ENCODE measurements at regions not wholly inside any gene's neighbourhood (a gene's known extent, or its start where the extent isn't known, plus 50 kb on each side); places are given as distances from the start of the nearest gene placed in this dataset.

- no peak overlapping the region for H3K4me3 Mint-ChIP-seq
- Histone ChIP-seq H3K27me3 (ENCODE audit: insufficient read depth, low read length) (no peaks in the 10 kb centered on the region), H3K9me3 (ENCODE audit: control insufficient read depth in 1 of 2, low read length in 2 of 2) (no peaks in the 10 kb centered on the region), H3K4me3 (ENCODE audit: low read length in 2 of 2) (no peak overlapping the region), H3K36me3 (ENCODE audit: insufficient read depth, low read length) (no peaks in the 10 kb centered on the region), H3K4me1 (ENCODE audit: insufficient read depth, low read length) (no peaks in the 10 kb centered on the region), H3K27ac (ENCODE audit: low read depth, low read length) (no peak overlapping the region)
- no peak overlapping the region for H3K27ac Mint-ChIP-seq
- POLR2A ChIA-PET (ENCODE audit: partially characterized antibody): no interaction called here
- H3K9me3 Mint-ChIP-seq: no peaks in the 10 kb centered on the region
- H3K27me3 Mint-ChIP-seq: peaks cover 6 to 9% of the 10 kb centered on the region in 2 donors
- no peaks in the 10 kb centered on the region for H3K36me3 Mint-ChIP-seq
- intact Hi-C loops (cut with micrococcal nuclease): no loop called here
- H3K4me1 Mint-ChIP-seq: no peaks in the 10 kb centered on the region
- CTCF ChIA-PET (ENCODE audit: partially characterized antibody): interaction anchor here (1.1 kb wide), 1 partner anchor 1624 kb away, joined by 3 read pairs; no protein-coding TSS in a partner anchor
- no peak for DNase-seq
Measured at GRCh38 chr6:99121748-99122147, 174.0 kb upstream of the FBXL4 start.

DNA sequence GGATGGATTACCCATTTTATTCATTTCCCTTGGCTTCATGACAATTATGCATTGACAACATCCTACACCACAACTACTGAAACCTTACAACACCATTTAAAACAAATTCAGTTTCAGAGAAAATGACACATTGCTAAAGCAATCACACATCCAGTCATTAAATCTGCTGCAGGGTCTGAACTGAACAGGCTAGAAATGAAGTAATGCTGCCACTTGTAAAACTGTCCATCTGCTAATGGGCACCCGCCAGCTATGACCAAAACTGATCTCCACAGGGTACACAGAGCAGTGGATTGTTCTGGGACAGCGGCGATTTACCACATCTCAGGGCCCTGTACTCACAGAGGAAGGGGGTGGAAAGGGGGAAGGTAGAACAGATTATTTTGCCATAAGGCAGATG is 172.9 kb upstream of the FBXL4 start:
- ChIA-PET POLR2A (ENCODE audit: partially characterized antibody) (no interaction called here), CTCF (ENCODE audit: partially characterized antibody) (interaction anchor here (0.5 to 2.0 kb wide), 2 partner anchors 278 to 1625 kb away, joined by 3 to 12 read pairs; no protein-coding TSS in a partner anchor)
- Histone ChIP-seq H3K27ac (ENCODE audit: low read depth, low read length) (no peak overlapping the region), H3K36me3 (ENCODE audit: insufficient read depth, low read length) (no peaks in the 10 kb centered on the region), H3K4me1 (ENCODE audit: insufficient read depth, low read length) (no peaks in the 10 kb centered on the region), H3K27me3 (ENCODE audit: insufficient read depth, low read length) (no peaks in the 10 kb centered on the region), H3K4me3 (ENCODE audit: low read length in 2 of 2) (no peak overlapping the region), H3K9me3 (ENCODE audit: control insufficient read depth in 1 of 2, low read length in 2 of 2) (no peaks in the 10 kb centered on the region)
- Mint-ChIP-seq H3K27me3 (peaks cover 6 to 12% of the 10 kb centered on the region in 2 donors), H3K4me3 (no peak overlapping the region), H3K36me3 (no peaks in the 10 kb centered on the region), H3K27ac (no peak overlapping the region), H3K9me3 (no peaks in the 10 kb centered on the region), H3K4me1 (no peaks in the 10 kb centered on the region)
- intact Hi-C loops (cut with micrococcal nuclease): no loop called here
- DNase-seq: no peak

- ChIA-PET POLR2A (ENCODE audit: partially characterized antibody) (no interaction called here), CTCF (ENCODE audit: partially characterized antibody) (interaction anchor here (0.8 to 2.0 kb wide), 11 partner anchors 10 to 1933 kb away, joined by 3 to 12 read pairs (median 5); no protein-coding TSS in a partner anchor)
- intact Hi-C loops (cut with micrococcal nuclease): no loop called here
- DNase-seq: peak in 4 of 5 donors; percentile 10 to 32 (median 22)
- Histone ChIP-seq H3K4me1 (ENCODE audit: insufficient read depth, low read length) (no peaks in the 10 kb centered on the region), H3K4me3 (ENCODE audit: low read length in 2 of 2) (no peak overlapping the region), H3K27me3 (ENCODE audit: insufficient read depth, low read length) (no peaks in the 10 kb centered on the region), H3K27ac (ENCODE audit: low read depth, low read length) (no peak overlapping the region), H3K36me3 (ENCODE audit: insufficient read depth, low read length) (no peaks in the 10 kb centered on the region), H3K9me3 (ENCODE audit: control insufficient read depth in 1 of 2, low read length in 2 of 2) (no peaks in the 10 kb centered on the region)
- Mint-ChIP-seq H3K4me3 (no peak overlapping the region), H3K4me1 (no peaks in the 10 kb centered on the region), H3K36me3 (no peaks in the 10 kb centered on the region), H3K27ac (no peak overlapping the region), H3K27me3 (peaks cover 5 to 15% of the 10 kb centered on the region in 2 donors), H3K9me3 (no peaks in the 10 kb centered on the region)
Measured at GRCh38 chr6:99119109-99120031, 171.6 kb upstream of the FBXL4 start.

DNA sequence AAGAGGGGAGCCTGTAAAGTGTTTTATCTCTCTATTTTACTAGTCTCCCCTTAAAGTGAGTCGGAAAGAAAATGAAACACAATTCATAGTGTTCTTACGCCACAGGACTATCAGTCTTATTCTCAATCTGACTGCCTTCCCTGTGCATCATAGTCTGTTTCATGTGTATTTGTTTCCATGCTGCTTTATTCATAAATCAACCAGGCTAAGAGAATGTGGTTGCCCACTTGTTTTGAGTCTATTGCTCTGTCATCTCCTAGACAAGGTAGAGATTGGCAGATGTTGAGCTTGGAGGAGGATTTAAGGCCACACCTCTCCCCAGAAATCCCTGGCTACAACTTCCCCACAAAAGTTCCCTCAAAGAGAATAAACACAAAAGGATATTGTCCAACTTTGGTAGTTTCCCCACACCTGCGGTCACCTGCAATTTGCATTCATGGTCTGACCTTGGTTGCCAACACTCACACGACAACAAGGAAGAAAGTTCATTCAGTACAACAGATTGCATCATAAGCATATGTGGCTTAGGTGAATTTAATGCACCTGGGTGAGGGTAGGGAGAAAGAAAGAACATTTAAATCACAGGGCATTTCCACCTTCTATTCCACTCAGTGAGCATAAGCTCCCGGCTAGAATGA is 167.1 kb upstream of the FBXL4 start:
- H3K27me3 Mint-ChIP-seq: peaks cover 8 to 21% of the 10 kb centered on the region in 2 donors
- intact Hi-C loops (cut with micrococcal nuclease): no loop called here
- Histone ChIP-seq H3K27me3 (ENCODE audit: insufficient read depth, low read length) (peaks cover 3% of the 10 kb centered on the region), H3K27ac (ENCODE audit: low read depth, low read length) (no peak overlapping the region), H3K4me3 (ENCODE audit: low read length in 2 of 2) (no peak overlapping the region), H3K9me3 (ENCODE audit: control insufficient read depth in 1 of 2, low read length in 2 of 2) (no peaks in the 10 kb centered on the region), H3K36me3 (ENCODE audit: insufficient read depth, low read length) (no peaks in the 10 kb centered on the region), H3K4me1 (ENCODE audit: insufficient read depth, low read length) (no peaks in the 10 kb centered on the region)
- DNase-seq: no peak
- H3K36me3 Mint-ChIP-seq: no peaks in the 10 kb centered on the region
- CTCF ChIA-PET (ENCODE audit: partially characterized antibody): no interaction called here
- no peaks in the 10 kb centered on the region for H3K4me1 Mint-ChIP-seq
- no peaks in the 10 kb centered on the region for H3K9me3 Mint-ChIP-seq
- POLR2A ChIA-PET (ENCODE audit: partially characterized antibody): no interaction called here
- H3K27ac Mint-ChIP-seq: peak overlapping the region in 1 of 7 donors; percentile 49
- no peak overlapping the region for H3K4me3 Mint-ChIP-seq

DNA sequence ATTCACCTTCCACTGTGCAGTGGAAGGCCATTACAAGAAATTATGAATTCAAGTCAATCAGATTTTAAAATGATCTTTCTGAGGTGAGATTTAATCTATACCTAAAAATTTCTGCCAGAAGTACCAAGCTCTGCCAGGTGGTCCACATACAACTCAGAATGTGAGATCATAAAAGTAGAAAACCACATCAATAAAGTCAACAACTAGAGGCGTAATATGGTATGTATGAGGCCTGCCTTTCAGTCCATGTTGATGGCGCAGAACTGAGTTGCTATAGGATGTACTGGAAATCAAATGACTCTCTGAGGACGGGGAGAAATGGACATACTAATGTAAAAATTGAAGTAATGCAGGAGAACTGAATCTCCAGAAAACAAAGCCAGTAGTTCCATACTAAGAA is 163.8 kb upstream of the FBXL4 start:
- CTCF ChIA-PET (ENCODE audit: partially characterized antibody): no interaction called here
- Mint-ChIP-seq H3K9me3 (peaks cover 0 to 4% (median 0%) of the 10 kb centered on the region in 8 donors), H3K36me3 (no peaks in the 10 kb centered on the region), H3K4me3 (no peak overlapping the region), H3K4me1 (no peaks in the 10 kb centered on the region), H3K27ac (no peak overlapping the region), H3K27me3 (peaks cover 6 to 19% of the 10 kb centered on the region in 2 donors)
- no peaks in the 10 kb centered on the region for H3K4me1 ChIP-seq (ENCODE audit: insufficient read depth, low read length)
- no peaks in the 10 kb centered on the region for H3K36me3 ChIP-seq (ENCODE audit: insufficient read depth, low read length)
- no peaks in the 10 kb centered on the region for H3K9me3 ChIP-seq (ENCODE audit: control insufficient read depth in 1 of 2, low read length in 2 of 2)
- POLR2A ChIA-PET (ENCODE audit: partially characterized antibody): no interaction called here
- no peak overlapping the region for H3K4me3 ChIP-seq (ENCODE audit: low read length in 2 of 2)
- no peak overlapping the region for H3K27ac ChIP-seq (ENCODE audit: low read depth, low read length)
- intact Hi-C loops (cut with micrococcal nuclease): no loop called here
- DNase-seq: no peak
- H3K27me3 ChIP-seq (ENCODE audit: insufficient read depth, low read length): peaks cover 3% of the 10 kb centered on the region

- Mint-ChIP-seq H3K27ac (no peak overlapping the region), H3K4me3 (no peak overlapping the region)
Measured at GRCh38 chr6:99110029-99110428, 162.3 kb upstream of the FBXL4 start.

GRCh38 chr6:99104218-99104617 is 156.5 kb upstream of the FBXL4 start:
- H3K9me3 Mint-ChIP-seq: peaks cover 0 to 4% (median 0%) of the 10 kb centered on the region in 8 donors
- Histone ChIP-seq H3K4me3 (ENCODE audit: low read length in 2 of 2) (no peak overlapping the region), H3K27me3 (ENCODE audit: insufficient read depth, low read length) (no peaks in the 10 kb centered on the region), H3K9me3 (ENCODE audit: control insufficient read depth in 1 of 2, low read length in 2 of 2) (no peaks in the 10 kb centered on the region), H3K27ac (ENCODE audit: low read depth, low read length) (no peak overlapping the region), H3K36me3 (ENCODE audit: insufficient read depth, low read length) (no peaks in the 10 kb centered on the region), H3K4me1 (ENCODE audit: insufficient read depth, low read length) (no peaks in the 10 kb centered on the region)
- H3K4me1 Mint-ChIP-seq: no peaks in the 10 kb centered on the region
- DNase-seq: no peak
- peaks cover 3 to 13% of the 10 kb centered on the region in 2 donors for H3K27me3 Mint-ChIP-seq
- intact Hi-C loops (cut with micrococcal nuclease): no loop called here
- H3K4me3 Mint-ChIP-seq: no peak overlapping the region
- CTCF ChIA-PET (ENCODE audit: partially characterized antibody): interaction anchor here (1.2 kb wide), 1 partner anchor 12 kb away, joined by 3 read pairs; no protein-coding TSS in a partner anchor
- POLR2A ChIA-PET (ENCODE audit: partially characterized antibody): no interaction called here
- H3K36me3 Mint-ChIP-seq: no peaks in the 10 kb centered on the region
- no peak overlapping the region for H3K27ac Mint-ChIP-seq

More at GRCh38 chr6:99110029-99110428, 162.3 kb upstream of the FBXL4 start:
- Mint-ChIP-seq H3K4me1 (no peaks in the 10 kb centered on the region), H3K27me3 (peaks cover 6 to 14% of the 10 kb centered on the region in 2 donors), H3K9me3 (peaks cover 0 to 4% (median 0%) of the 10 kb centered on the region in 8 donors), H3K36me3 (no peaks in the 10 kb centered on the region)
- Histone ChIP-seq H3K4me3 (ENCODE audit: low read length in 2 of 2) (no peak overlapping the region), H3K4me1 (ENCODE audit: insufficient read depth, low read length) (no peaks in the 10 kb centered on the region), H3K36me3 (ENCODE audit: insufficient read depth, low read length) (no peaks in the 10 kb centered on the region), H3K27me3 (ENCODE audit: insufficient read depth, low read length) (peaks cover 3% of the 10 kb centered on the region), H3K9me3 (ENCODE audit: control insufficient read depth in 1 of 2, low read length in 2 of 2) (no peaks in the 10 kb centered on the region), H3K27ac (ENCODE audit: low read depth, low read length) (no peak overlapping the region)
- ChIA-PET POLR2A (ENCODE audit: partially characterized antibody) (no interaction called here), CTCF (ENCODE audit: partially characterized antibody) (interaction anchor here (1.0 kb wide), 1 partner anchor 15 kb away, joined by 5 read pairs; no protein-coding TSS in a partner anchor)
- DNase-seq: no peak
- intact Hi-C loops (cut with micrococcal nuclease): no loop called here
